Cardiac fibroblast (primary cell): ENCODE measurements at regions not wholly inside any gene's neighbourhood (a gene's known extent, or its start where the extent isn't known, plus 50 kb on each side); places are given as distances from the start of the nearest gene placed in this dataset.

Source experiments
- DNase-seq, 2 donors: peaks; one replicate each; pipeline versions ENCODE4 v3.0.0 to v3.0.0-alpha.2; 2010; ENCODE audit warnings: low read depth in 2 of 2
- H3K4me3 ChIP-seq, 2 donors: replicated peaks in 1 of 2; 1 replicate in 1 of 2; 2 replicates in 1 of 2; pipeline ENCODE4 v1.5.1; 2011; ENCODE audit warnings: low read depth in 2 of 2, low read length in 2 of 2, mild to moderate bottlenecking in 2 of 2, moderate library complexity in 1 of 2
- CTCF ChIP-seq: IDR thresholded peaks from one replicate; pipeline ENCODE4 v1.5.1; 2011; ENCODE audit warnings: low read depth, mild to moderate bottlenecking, low read length, inconsistent platforms

GRCh38 chr4:31107362-31107761, 387.2 kb downstream of the PCDH7 start:
- no peak for DNase-seq
- H3K4me3 ChIP-seq: no peak overlapping the region
- TF ChIP-seq CTCF: no peak

GRCh38 chr4:31108762-31109161, 388.6 kb downstream of the PCDH7 start:
- H3K4me3 ChIP-seq: no peak overlapping the region
- no peak for DNase-seq
- TF ChIP-seq CTCF: no peak

DNA sequence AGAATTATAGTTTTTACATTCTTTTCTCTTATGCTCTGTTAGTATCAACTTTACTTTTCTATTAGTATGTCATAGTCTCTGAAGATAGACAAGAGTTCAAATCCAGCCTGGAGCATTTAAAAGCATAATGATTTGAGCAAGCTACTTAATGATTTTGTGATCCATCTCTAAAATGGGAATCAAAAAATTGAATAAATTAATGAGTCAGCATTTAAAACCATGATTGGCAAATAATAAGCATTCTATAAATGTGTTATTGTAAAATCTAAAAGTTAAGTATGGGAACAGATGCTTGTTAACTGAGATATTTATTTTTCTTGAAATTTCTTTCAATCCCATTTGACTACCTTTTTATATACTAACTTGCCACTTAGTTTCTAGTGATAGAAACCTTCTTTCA, 391.6 kb downstream of the PCDH7 start:
- TF ChIP-seq CTCF: no peak
- DNase-seq: no peak
- no peak overlapping the region for H3K4me3 ChIP-seq

DNA sequence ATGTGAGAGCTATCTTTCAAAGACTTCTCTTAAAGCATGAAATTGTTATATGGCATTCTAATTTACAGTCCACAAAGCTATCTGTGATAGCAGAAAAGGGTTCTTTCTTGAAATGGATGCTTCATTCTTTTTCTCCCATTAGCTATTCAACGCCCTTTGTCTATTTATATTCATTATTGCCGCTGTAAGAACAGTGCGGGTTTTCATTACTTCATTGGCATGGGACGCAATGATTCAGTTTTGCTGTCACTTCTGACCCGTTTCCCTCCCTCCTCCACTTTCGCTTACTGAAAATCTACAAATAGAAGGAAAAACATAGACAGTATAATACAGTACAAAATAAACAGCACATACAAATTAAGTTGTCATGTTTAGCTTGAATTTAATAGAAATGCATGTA, 394.6 kb downstream of the PCDH7 start:
- no peak for TF ChIP-seq CTCF
- no peak for DNase-seq

GRCh38 chr4:31124008-31124585, 403.9 kb downstream of the PCDH7 start:
- TF ChIP-seq CTCF: no peak
- no peak for DNase-seq
- no peak overlapping the region for H3K4me3 ChIP-seq

More for the DNA sequence above, 394.6 kb downstream of the PCDH7 start:
- H3K4me3 ChIP-seq: no peak overlapping the region

GRCh38 chr4:31125061-31125460, 404.9 kb downstream of the PCDH7 start:
- TF ChIP-seq CTCF: no peak
- DNase-seq: no peak
- no peak overlapping the region for H3K4me3 ChIP-seq

- no peak for TF ChIP-seq CTCF
- DNase-seq: no peak
- no peak overlapping the region for H3K4me3 ChIP-seq
Observed at GRCh38 chr4:31125496-31125895, 405.3 kb downstream of the PCDH7 start.
